ENCODE measurements at regions not wholly inside any gene's neighbourhood (a gene's known extent, or its start where the extent isn't known, plus 50 kb on each side); places are given as distances from the start of the nearest gene placed in this dataset.

DNA sequence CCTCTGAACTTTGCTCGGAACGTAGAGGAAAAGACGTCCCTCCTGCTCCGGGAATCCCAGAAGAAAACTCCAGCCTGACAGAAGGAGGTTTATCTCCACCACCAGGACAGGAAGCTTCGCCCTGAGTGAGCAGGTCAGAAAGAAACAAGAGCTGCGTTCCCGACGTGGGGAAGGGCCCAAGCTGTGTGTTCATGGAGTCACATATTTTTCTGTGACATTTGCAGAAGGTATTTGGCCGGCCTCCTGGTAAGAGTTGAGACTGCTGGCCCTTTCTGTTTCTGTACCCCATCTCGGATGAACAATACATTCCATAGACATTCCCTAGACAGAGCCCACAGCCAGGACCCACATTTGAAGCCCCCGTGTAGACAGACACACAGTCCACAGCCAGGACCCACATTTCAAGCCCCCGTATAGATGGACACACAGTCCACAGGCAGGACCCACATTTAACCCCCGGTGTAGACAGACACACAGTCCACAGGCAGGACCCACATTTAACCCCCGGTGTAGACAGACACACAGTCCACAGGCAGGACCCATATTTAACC, 230.8 kb downstream of the SHOX start:
- H2BK15ac ChIP-seq (replicated peaks; ENCODE audit: low read depth), result no peak overlapping the region
- H3K27me3 ChIP-seq (ENCODE audit: insufficient read depth, low read length, poor library complexity), result no peaks in the 10 kb centered on the region
- no peak overlapping the region for H3K4me3 ChIP-seq (ENCODE audit: low read length)
- no peak overlapping the region for H2BK120ac ChIP-seq (ENCODE audit: low read depth, low read length)
- no peak overlapping the region for H3K23ac ChIP-seq (ENCODE audit: low read length)
- no peaks in the 10 kb centered on the region for H3K36me3 ChIP-seq (ENCODE audit: control insufficient read depth, insufficient read depth, low read length)
- H3K27ac ChIP-seq (ENCODE audit: low read depth, low read length), result no peak overlapping the region
- H3K4ac ChIP-seq (ENCODE audit: low read depth, low read length), result no peak overlapping the region
- no peak overlapping the region for H3K9ac ChIP-seq (ENCODE audit: low read length)
- H3K79me2 ChIP-seq (ENCODE audit: control insufficient read depth, insufficient read depth, low read length), result no peaks in the 10 kb centered on the region
- H4K5ac ChIP-seq (ENCODE audit: low read length), result no peak overlapping the region
- H3K4me1 ChIP-seq (ENCODE audit: control insufficient read depth, low read depth, low read length), result no peaks in the 10 kb centered on the region
- no CpG with 5 or more reads among the region's 14 CpGs for WGBS (ENCODE audit: extremely low coverage, insufficient coverage, low lambda C conversion rate)
- no peak overlapping the region for H3K4me2 ChIP-seq (ENCODE audit: low read length)
- no peak overlapping the region for H2AK5ac ChIP-seq (ENCODE audit: low read length)
- H3K56ac ChIP-seq (ENCODE audit: low read length), result no peak overlapping the region
- H4K8ac ChIP-seq (ENCODE audit: low read depth, low read length), result no peak overlapping the region
- H3K18ac ChIP-seq (ENCODE audit: low read length), result no peak overlapping the region
- no peaks in the 10 kb centered on the region for H3K79me1 ChIP-seq (ENCODE audit: low read length)
- no peak for DNase-seq
- no peak overlapping the region for H2BK5ac ChIP-seq (ENCODE audit: low read length)

DNA sequence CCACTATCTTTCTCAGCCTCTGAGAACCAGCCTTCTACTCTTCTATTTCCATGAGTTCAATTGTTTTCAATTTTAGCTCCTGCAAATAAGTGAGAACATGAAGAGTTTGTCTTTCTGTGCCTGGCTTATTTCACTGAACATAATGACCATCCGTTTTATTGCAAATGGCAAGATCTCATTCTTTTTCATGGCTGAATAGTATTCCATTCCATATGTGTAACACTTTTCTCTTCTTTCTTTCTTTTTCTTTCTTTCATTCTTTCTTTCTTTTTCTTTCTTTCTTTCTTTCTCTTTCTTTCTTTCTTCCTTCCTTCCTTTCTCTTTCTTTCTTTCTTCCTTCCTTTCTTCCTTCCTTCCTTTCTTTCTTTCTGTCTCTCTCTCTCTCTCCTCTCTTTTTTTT, 228.7 kb downstream of the SHOX start:
- no peaks in the 10 kb centered on the region for H3K4me1 ChIP-seq (ENCODE audit: control insufficient read depth, low read depth, low read length)

DNA sequence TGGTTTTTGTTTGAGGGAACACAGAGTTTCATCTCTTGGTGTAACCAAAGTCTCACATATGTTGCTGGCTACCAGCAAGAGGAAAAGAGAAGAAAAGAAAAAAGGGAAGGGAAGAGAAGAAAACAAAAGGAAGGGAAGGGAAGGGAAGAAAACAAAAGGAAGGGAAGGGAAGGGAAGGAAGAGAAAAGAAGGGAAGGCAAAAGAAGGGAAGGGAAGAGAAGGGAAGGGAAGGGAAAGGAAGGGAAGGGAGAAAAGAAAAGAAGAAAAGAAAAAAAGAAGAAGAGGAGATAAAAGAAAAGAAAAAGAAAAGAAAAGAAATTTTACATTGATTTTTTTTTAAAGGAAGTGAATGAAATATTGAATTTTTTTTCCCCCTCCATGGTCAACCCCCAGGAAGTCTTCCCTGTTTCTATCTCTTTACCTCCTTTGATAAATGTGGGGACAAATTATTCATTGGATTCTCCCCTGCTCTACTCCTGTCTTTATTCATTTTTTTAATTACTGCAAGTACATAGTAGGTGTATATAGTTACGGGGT, 228.0 kb downstream of the SHOX start:
- Histone ChIP-seq H3K27ac (ENCODE audit: low read depth, low read length) (no peak overlapping the region), H3K9ac (ENCODE audit: low read length) (no peak overlapping the region), H3K4me2 (ENCODE audit: low read length) (no peak overlapping the region), H3K27me3 (ENCODE audit: insufficient read depth, low read length, poor library complexity) (no peaks in the 10 kb centered on the region), H4K8ac (ENCODE audit: low read depth, low read length) (no peak overlapping the region), H2AK5ac (ENCODE audit: low read length) (no peak overlapping the region), H3K23ac (ENCODE audit: low read length) (no peak overlapping the region), H3K56ac (ENCODE audit: low read length) (no peak overlapping the region), H3K36me3 (ENCODE audit: control insufficient read depth, insufficient read depth, low read length) (no peaks in the 10 kb centered on the region), H3K79me2 (ENCODE audit: control insufficient read depth, insufficient read depth, low read length) (no peaks in the 10 kb centered on the region), H3K18ac (ENCODE audit: low read length) (no peak overlapping the region), H3K4me3 (ENCODE audit: low read length) (no peak overlapping the region), H2BK120ac (ENCODE audit: low read depth, low read length) (no peak overlapping the region), H3K4me1 (ENCODE audit: control insufficient read depth, low read depth, low read length) (no peaks in the 10 kb centered on the region), H3K4ac (ENCODE audit: low read depth, low read length) (no peak overlapping the region), H2BK5ac (ENCODE audit: low read length) (no peak overlapping the region), H3K79me1 (ENCODE audit: low read length) (no peaks in the 10 kb centered on the region), H2BK15ac (replicated peaks; ENCODE audit: low read depth) (no peak overlapping the region), H4K5ac (ENCODE audit: low read length) (no peak overlapping the region)
- no CpG with 5 or more reads among the region's 1 CpG for WGBS (ENCODE audit: extremely low coverage, insufficient coverage, low lambda C conversion rate)
- no peak for DNase-seq

More for the DNA sequence above, 228.7 kb downstream of the SHOX start:
- no peak overlapping the region for H3K4me3 ChIP-seq (ENCODE audit: low read length)
- no peak overlapping the region for H2BK120ac ChIP-seq (ENCODE audit: low read depth, low read length)
- H3K79me1 ChIP-seq (ENCODE audit: low read length), result no peaks in the 10 kb centered on the region
- H3K56ac ChIP-seq (ENCODE audit: low read length), result no peak overlapping the region
- no peaks in the 10 kb centered on the region for H3K79me2 ChIP-seq (ENCODE audit: control insufficient read depth, insufficient read depth, low read length)
- H3K4me2 ChIP-seq (ENCODE audit: low read length), result no peak overlapping the region
- no peaks in the 10 kb centered on the region for H3K27me3 ChIP-seq (ENCODE audit: insufficient read depth, low read length, poor library complexity)
- H4K5ac ChIP-seq (ENCODE audit: low read length), result no peak overlapping the region
- no peak overlapping the region for H3K18ac ChIP-seq (ENCODE audit: low read length)
- no CpG with 5 or more reads among the region's 1 CpG for WGBS (ENCODE audit: extremely low coverage, insufficient coverage, low lambda C conversion rate)
- H3K23ac ChIP-seq (ENCODE audit: low read length), result no peak overlapping the region
- no peak for DNase-seq
- H2BK15ac ChIP-seq (replicated peaks; ENCODE audit: low read depth), result no peak overlapping the region
- H3K27ac ChIP-seq (ENCODE audit: low read depth, low read length), result no peak overlapping the region
- no peak overlapping the region for H3K4ac ChIP-seq (ENCODE audit: low read depth, low read length)
- H3K36me3 ChIP-seq (ENCODE audit: control insufficient read depth, insufficient read depth, low read length), result no peaks in the 10 kb centered on the region
- H4K8ac ChIP-seq (ENCODE audit: low read depth, low read length), result no peak overlapping the region
- H3K9ac ChIP-seq (ENCODE audit: low read length), result no peak overlapping the region
- H2BK5ac ChIP-seq (ENCODE audit: low read length), result no peak overlapping the region
- no peak overlapping the region for H2AK5ac ChIP-seq (ENCODE audit: low read length)

DNA sequence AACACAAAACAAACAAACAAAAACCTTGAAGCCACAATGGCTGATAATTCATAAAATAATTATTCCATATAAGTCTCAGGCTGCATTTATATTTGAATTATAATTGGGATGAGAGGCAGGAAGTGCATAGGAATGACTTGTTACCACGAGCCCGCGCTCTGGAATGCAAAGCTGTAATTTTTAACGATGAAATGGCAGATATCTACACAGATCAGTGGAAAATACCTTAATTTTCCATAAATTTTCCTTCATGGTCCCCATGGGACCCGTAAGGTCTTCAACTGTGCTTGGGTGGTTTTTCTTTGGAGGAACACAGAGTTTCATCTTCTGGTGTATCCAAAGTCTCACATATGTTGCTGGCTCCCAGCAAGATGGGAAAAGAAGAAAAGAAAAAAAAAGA, 226.8 kb downstream of the SHOX start:
- no peaks in the 10 kb centered on the region for H3K27me3 ChIP-seq (ENCODE audit: insufficient read depth, low read length, poor library complexity)
- H3K27ac ChIP-seq (ENCODE audit: low read depth, low read length), result no peak overlapping the region
- H2BK15ac ChIP-seq (replicated peaks; ENCODE audit: low read depth), result no peak overlapping the region
- H3K36me3 ChIP-seq (ENCODE audit: control insufficient read depth, insufficient read depth, low read length), result no peaks in the 10 kb centered on the region
- WGBS (ENCODE audit: extremely low coverage, insufficient coverage, low lambda C conversion rate), result no CpG with 5 or more reads among the region's 5 CpGs
- no peak overlapping the region for H2BK5ac ChIP-seq (ENCODE audit: low read length)
- no peak overlapping the region for H3K4me3 ChIP-seq (ENCODE audit: low read length)
- H3K79me1 ChIP-seq (ENCODE audit: low read length), result no peaks in the 10 kb centered on the region
- H2BK120ac ChIP-seq (ENCODE audit: low read depth, low read length), result no peak overlapping the region
- no peak overlapping the region for H4K8ac ChIP-seq (ENCODE audit: low read depth, low read length)
- H3K9ac ChIP-seq (ENCODE audit: low read length), result no peak overlapping the region
- H3K56ac ChIP-seq (ENCODE audit: low read length), result no peak overlapping the region
- H4K5ac ChIP-seq (ENCODE audit: low read length), result no peak overlapping the region
- H2AK5ac ChIP-seq (ENCODE audit: low read length), result no peak overlapping the region
- H3K4me2 ChIP-seq (ENCODE audit: low read length), result no peak overlapping the region
- DNase-seq, result no peak
- H3K79me2 ChIP-seq (ENCODE audit: control insufficient read depth, insufficient read depth, low read length), result no peaks in the 10 kb centered on the region
- H3K18ac ChIP-seq (ENCODE audit: low read length), result no peak overlapping the region
- H3K4ac ChIP-seq (ENCODE audit: low read depth, low read length), result no peak overlapping the region
- H3K4me1 ChIP-seq (ENCODE audit: control insufficient read depth, low read depth, low read length), result no peaks in the 10 kb centered on the region
- H3K23ac ChIP-seq (ENCODE audit: low read length), result no peak overlapping the region

DNA sequence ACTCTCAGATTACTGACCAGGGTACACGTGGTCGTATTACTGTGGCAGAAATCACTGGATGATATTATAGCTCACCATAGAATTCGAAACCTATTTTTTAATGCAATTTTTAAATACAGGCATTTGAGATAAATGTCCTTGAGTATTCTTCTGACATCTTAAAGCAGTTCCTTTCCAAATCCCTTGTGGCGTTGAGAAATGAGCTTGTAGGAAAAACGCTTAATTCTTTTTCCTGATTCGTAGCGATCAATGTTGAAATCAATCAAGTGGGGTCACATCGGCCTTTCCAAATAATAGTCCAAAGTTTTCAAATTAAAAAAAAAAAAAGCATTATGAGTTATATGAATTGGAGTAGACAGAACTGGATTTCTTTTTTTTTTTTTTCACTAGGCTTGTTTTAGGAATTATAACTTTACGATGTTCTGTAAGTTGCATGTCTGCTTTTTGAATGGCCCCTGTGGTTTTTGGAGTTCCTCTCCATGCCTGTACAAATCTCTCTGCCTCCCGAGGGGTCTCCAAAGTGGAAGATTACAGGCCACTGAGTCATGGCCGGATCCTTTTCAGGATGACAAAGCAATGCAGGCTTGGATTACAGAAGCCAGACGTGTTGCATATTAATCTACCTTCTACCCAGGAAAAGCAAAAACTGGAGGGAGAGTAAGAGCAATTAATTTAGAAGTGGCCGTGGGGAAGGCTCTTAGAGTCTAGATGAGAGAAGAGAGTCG, 226.1 kb downstream of the SHOX start:
- Histone ChIP-seq H3K4me2 (ENCODE audit: low read length) (no peak overlapping the region), H2AK5ac (ENCODE audit: low read length) (no peak overlapping the region), H3K18ac (ENCODE audit: low read length) (no peak overlapping the region), H2BK15ac (replicated peaks; ENCODE audit: low read depth) (no peak overlapping the region), H3K9ac (ENCODE audit: low read length) (no peak overlapping the region), H3K36me3 (ENCODE audit: control insufficient read depth, insufficient read depth, low read length) (no peaks in the 10 kb centered on the region), H3K4me1 (ENCODE audit: control insufficient read depth, low read depth, low read length) (no peaks in the 10 kb centered on the region), H4K8ac (ENCODE audit: low read depth, low read length) (no peak overlapping the region), H3K79me2 (ENCODE audit: control insufficient read depth, insufficient read depth, low read length) (no peaks in the 10 kb centered on the region), H4K5ac (ENCODE audit: low read length) (no peak overlapping the region), H2BK120ac (ENCODE audit: low read depth, low read length) (no peak overlapping the region), H3K4ac (ENCODE audit: low read depth, low read length) (no peak overlapping the region), H3K79me1 (ENCODE audit: low read length) (no peaks in the 10 kb centered on the region), H3K56ac (ENCODE audit: low read length) (no peak overlapping the region), H3K27me3 (ENCODE audit: insufficient read depth, low read length, poor library complexity) (no peaks in the 10 kb centered on the region), H3K4me3 (ENCODE audit: low read length) (no peak overlapping the region), H2BK5ac (ENCODE audit: low read length) (no peak overlapping the region), H3K23ac (ENCODE audit: low read length) (no peak overlapping the region), H3K27ac (ENCODE audit: low read depth, low read length) (no peak overlapping the region)
- WGBS (ENCODE audit: extremely low coverage, insufficient coverage, low lambda C conversion rate), result no CpG with 5 or more reads among the region's 14 CpGs
- DNase-seq, result no peak
